Mesendoderm (in vitro differentiated cells): ENCODE measurements at regions not wholly inside any gene's neighbourhood (a gene's known extent, or its start where the extent isn't known, plus 50 kb on each side); places are given as distances from the start of the nearest gene placed in this dataset.
"Not testable (repeated sequence)": the region's sequence is repeated elsewhere in the genome, so short reads cannot be mapped to it uniquely, and the experiment has no call there.

ENCODE experiments used
- DNase-seq: peaks from one replicate; pipeline ENCODE4 v3.0.0; 2013
- H2AK5ac ChIP-seq: 2 replicates; pipeline ENCODE4 v1.6.1; 2013; ENCODE audit warnings: low read length, inconsistent platforms
- H2BK120ac ChIP-seq: 2 replicates; pipeline ENCODE4 v1.6.1; 2013; ENCODE audit warnings: low read depth, mild to moderate bottlenecking, low read length, moderate library complexity, mixed read lengths
- H2BK15ac ChIP-seq: replicated peaks from 2 replicates; pipeline ENCODE4 v1.6.1; 2013; ENCODE audit warnings: low read depth, mild to moderate bottlenecking, moderate library complexity
- H2BK5ac ChIP-seq: 2 replicates; pipeline ENCODE4 v1.6.1; 2013; ENCODE audit warnings: low read length, inconsistent platforms
- H3K18ac ChIP-seq: 2 replicates; pipeline ENCODE4 v1.6.1; 2013; ENCODE audit warnings: mild to moderate bottlenecking, low read length, mixed read lengths
- H3K23ac ChIP-seq: one replicate; pipeline ENCODE4 v1.6.1; 2013; ENCODE audit warnings: low read length
- H3K27ac ChIP-seq: 2 replicates; pipeline ENCODE4 v1.5.1; 2013; ENCODE audit warnings: low read depth, mild to moderate bottlenecking, inconsistent platforms, low read length, moderate library complexity
- H3K27me3 ChIP-seq: 2 replicates; pipeline ENCODE4 v1.6.1; 2013; ENCODE audit warnings: low read length, control low read depth, mild to moderate bottlenecking, inconsistent platforms; ENCODE audit not compliant: insufficient read depth, poor library complexity
- H3K36me3 ChIP-seq: 2 replicates; pipeline ENCODE4 v1.6.1; 2013; ENCODE audit warnings: low read length, inconsistent platforms; ENCODE audit not compliant: control insufficient read depth, insufficient read depth
- H3K4ac ChIP-seq: one replicate; pipeline ENCODE4 v1.6.1; 2013; ENCODE audit warnings: low read depth, mild to moderate bottlenecking, low read length, moderate library complexity
- H3K4me1 ChIP-seq: 2 replicates; pipeline ENCODE4 v1.6.1; 2013; ENCODE audit warnings: low read depth, low read length, inconsistent platforms; ENCODE audit not compliant: control insufficient read depth
- H3K4me2 ChIP-seq: 2 replicates; pipeline ENCODE4 v1.6.1; 2013; ENCODE audit warnings: low read length
- H3K4me3 ChIP-seq: 2 replicates; pipeline ENCODE4 v1.5.1; 2013; ENCODE audit warnings: mild to moderate bottlenecking, low read length
- H3K56ac ChIP-seq: one replicate; pipeline ENCODE4 v1.6.1; 2013; ENCODE audit warnings: low read length
- H3K79me1 ChIP-seq: 2 replicates; pipeline ENCODE4 v1.6.1; 2013; ENCODE audit warnings: low read length, inconsistent platforms
- H3K79me2 ChIP-seq: 2 replicates; pipeline ENCODE4 v1.6.1; 2013; ENCODE audit warnings: mild to moderate bottlenecking, low read length; ENCODE audit not compliant: control insufficient read depth, insufficient read depth
- H3K9ac ChIP-seq: 2 replicates; pipeline ENCODE4 v1.6.1; 2013; ENCODE audit warnings: low read length, inconsistent platforms
- H4K5ac ChIP-seq: one replicate; pipeline ENCODE4 v1.6.1; 2013; ENCODE audit warnings: low read length
- H4K8ac ChIP-seq: one replicate; pipeline ENCODE4 v1.6.1; 2013; ENCODE audit warnings: low read depth, mild to moderate bottlenecking, control low read depth, low read length, moderate library complexity
- WGBS: extraction: QIAGEN DNeasy Blood & Tissue Kit; methylation state at CpG from one replicate; pipeline ENCODE4 v1.1.7; 2013; ENCODE audit warnings: low lambda C conversion rate, missing lambda C conversion rate; ENCODE audit not compliant: insufficient coverage; ENCODE audit errors: extremely low coverage; 5-methylcytosine and 5-hydroxymethylcytosine counted together

GRCh38 chr16:25553711-25554436, 137.9 kb upstream of the HS3ST4 start:
- H3K27me3 ChIP-seq, result no peaks in the 10 kb centered on the region
- no peak overlapping the region for H2BK5ac ChIP-seq
- H4K5ac ChIP-seq, result no peak overlapping the region
- no peak overlapping the region for H3K4ac ChIP-seq
- peak overlapping the region; percentile 85 for H2BK120ac ChIP-seq
- peak overlapping the region; percentile 63 for H3K18ac ChIP-seq
- no peak overlapping the region for H3K56ac ChIP-seq
- H2BK15ac ChIP-seq, result no peak overlapping the region
- H2AK5ac ChIP-seq, result no peak overlapping the region
- H3K9ac ChIP-seq, result no peak overlapping the region
- peak overlapping the region; percentile 94 for H4K8ac ChIP-seq
- no peak for DNase-seq
- H3K23ac ChIP-seq, result no peak overlapping the region
- H3K79me2 ChIP-seq, result no peaks in the 10 kb centered on the region
- no peak overlapping the region for H3K27ac ChIP-seq
- H3K4me1 ChIP-seq, result no peaks in the 10 kb centered on the region
- no peak overlapping the region for H3K4me3 ChIP-seq
- no peaks in the 10 kb centered on the region for H3K36me3 ChIP-seq
- no peaks in the 10 kb centered on the region for H3K79me1 ChIP-seq
- H3K4me2 ChIP-seq, result no peak overlapping the region
- WGBS, result no CpG with 5 or more reads among the region's 4 CpGs

GRCh38 chr16:25550647-25551046, 141.1 kb upstream of the HS3ST4 start:
- Histone ChIP-seq H3K56ac (no peak overlapping the region), H3K18ac (no peak overlapping the region), H2BK15ac (no peak overlapping the region), H3K27me3 (no peaks in the 10 kb centered on the region), H4K5ac (no peak overlapping the region), H3K4me3 (no peak overlapping the region), H2AK5ac (no peak overlapping the region), H3K4ac (no peak overlapping the region), H3K4me2 (no peak overlapping the region), H3K27ac (no peak overlapping the region), H4K8ac (no peak overlapping the region), H3K4me1 (no peaks in the 10 kb centered on the region), H3K36me3 (no peaks in the 10 kb centered on the region), H3K79me2 (no peaks in the 10 kb centered on the region), H2BK120ac (no peak overlapping the region), H2BK5ac (no peak overlapping the region), H3K9ac (no peak overlapping the region), H3K79me1 (no peaks in the 10 kb centered on the region), H3K23ac (no peak overlapping the region)
- WGBS, result no CpG with 5 or more reads among the region's 1 CpG
- DNase-seq, result no peak

- Histone ChIP-seq H2BK5ac (no peak overlapping the region), H2BK120ac (no peak overlapping the region), H3K4me1 (no peaks in the 10 kb centered on the region), H4K5ac (no peak overlapping the region), H4K8ac (no peak overlapping the region), H3K79me1 (no peaks in the 10 kb centered on the region), H3K4me3 (no peak overlapping the region), H3K27me3 (no peaks in the 10 kb centered on the region), H2BK15ac (no peak overlapping the region), H3K23ac (no peak overlapping the region), H3K79me2 (no peaks in the 10 kb centered on the region), H2AK5ac (no peak overlapping the region), H3K56ac (no peak overlapping the region), H3K4me2 (no peak overlapping the region), H3K18ac (no peak overlapping the region), H3K36me3 (no peaks in the 10 kb centered on the region), H3K4ac (no peak overlapping the region), H3K9ac (no peak overlapping the region), H3K27ac (no peak overlapping the region)
- WGBS, result no CpG with 5 or more reads among the region's 4 CpGs
- no peak for DNase-seq
These were observed 145.0 kb upstream of the HS3ST4 start for GRCh38 chr16:25546791-25547190.

GRCh38 chr16:25544294-25544693, 147.5 kb upstream of the HS3ST4 start:
- no peak overlapping the region for H4K5ac ChIP-seq
- H3K9ac ChIP-seq, result no peak overlapping the region
- H3K27me3 ChIP-seq, result no peaks in the 10 kb centered on the region
- no peak overlapping the region for H2AK5ac ChIP-seq
- H3K27ac ChIP-seq, result no peak overlapping the region
- no peaks in the 10 kb centered on the region for H3K79me1 ChIP-seq
- no peak overlapping the region for H3K23ac ChIP-seq
- no peak overlapping the region for H2BK15ac ChIP-seq
- no peaks in the 10 kb centered on the region for H3K36me3 ChIP-seq
- H3K4me3 ChIP-seq, result no peak overlapping the region
- H2BK5ac ChIP-seq, result no peak overlapping the region
- H3K4me2 ChIP-seq, result no peak overlapping the region
- no peaks in the 10 kb centered on the region for H3K4me1 ChIP-seq
- H3K4ac ChIP-seq, result no peak overlapping the region
- no peaks in the 10 kb centered on the region for H3K79me2 ChIP-seq
- H2BK120ac ChIP-seq, result no peak overlapping the region
- H3K18ac ChIP-seq, result no peak overlapping the region
- no peak overlapping the region for H4K8ac ChIP-seq
- no peak overlapping the region for H3K56ac ChIP-seq
- DNase-seq, result no peak
- no CpG with 5 or more reads among the region's 3 CpGs for WGBS

- no peak overlapping the region for H3K56ac ChIP-seq
- H3K79me1 ChIP-seq, result no peaks in the 10 kb centered on the region
- H2BK120ac ChIP-seq, result no peak overlapping the region
- no peak overlapping the region for H2BK5ac ChIP-seq
- no peak overlapping the region for H4K5ac ChIP-seq
- H4K8ac ChIP-seq, result no peak overlapping the region
- H3K27ac ChIP-seq, result no peak overlapping the region
- H3K4me3 ChIP-seq, result no peak overlapping the region
- no peak overlapping the region for H3K18ac ChIP-seq
- DNase-seq, result no peak
- no peaks in the 10 kb centered on the region for H3K79me2 ChIP-seq
- no peak overlapping the region for H3K4me2 ChIP-seq
- no CpG with 5 or more reads among the region's 3 CpGs for WGBS
- no peaks in the 10 kb centered on the region for H3K36me3 ChIP-seq
- H3K23ac ChIP-seq, result no peak overlapping the region
- no peaks in the 10 kb centered on the region for H3K4me1 ChIP-seq
- no peak overlapping the region for H3K9ac ChIP-seq
- no peak overlapping the region for H2BK15ac ChIP-seq
- H2AK5ac ChIP-seq, result no peak overlapping the region
- H3K4ac ChIP-seq, result no peak overlapping the region
- no peaks in the 10 kb centered on the region for H3K27me3 ChIP-seq
These were observed 149.5 kb upstream of the HS3ST4 start for GRCh38 chr16:25542306-25542705.

- H3K4ac ChIP-seq, H3K27ac ChIP-seq, H2BK15ac ChIP-seq, H3K18ac ChIP-seq, H3K56ac ChIP-seq, H4K8ac ChIP-seq, H3K4me2 ChIP-seq, H3K4me1 ChIP-seq, H2BK5ac ChIP-seq, H3K9ac ChIP-seq, H3K27me3 ChIP-seq, H3K79me1 ChIP-seq, H3K23ac ChIP-seq, H3K79me2 ChIP-seq, H2BK120ac ChIP-seq, H3K4me3 ChIP-seq, H2AK5ac ChIP-seq, H3K36me3 ChIP-seq, H4K5ac ChIP-seq, DNase-seq: not testable (repeated sequence)
- no CpG with 5 or more reads among the region's 12 CpGs for WGBS
These were observed 152.0 kb upstream of the HS3ST4 start for GRCh38 chr16:25539767-25540166.
